Thyroid gland (tissue), 4 donors: ENCODE measurements at regions not wholly inside any gene's neighbourhood (a gene's known extent, or its start where the extent isn't known, plus 50 kb on each side); places are given as distances from the start of the nearest gene placed in this dataset.

Source experiments
- DNase-seq, 2 donors: peaks; one replicate each; pipeline ENCODE4 v3.0.0-alpha.2; 2019
- H3K27ac ChIP-seq, 3 donors: fragments of 200-600 bp; sonication (generic); 1 replicate in 2 of 3; 2 replicates in 1 of 3; pipeline ENCODE4 v1.5.1; 2016 to 2019; ENCODE audit warnings: mild to moderate bottlenecking in 1 of 3, moderate library complexity in 1 of 3
- H3K27me3 ChIP-seq: fragments of 200-600 bp; sonication (generic); one replicate; pipeline ENCODE4 v1.5.1; 2019
- H3K36me3 ChIP-seq, 2 donors: fragments of 200-600 bp; sonication (generic); one replicate each; pipeline ENCODE4 v1.5.1; 2016 to 2019
- H3K4me1 ChIP-seq, 2 donors: fragments of 200-600 bp; sonication (generic); one replicate each; pipeline ENCODE4 v1.5.1; 2017 to 2019
- H3K4me3 ChIP-seq, 3 donors: fragments of 200-600 bp; sonication (generic); replicated peaks in 1 of 3; 1 replicate in 2 of 3; 2 replicates in 1 of 3; pipeline ENCODE4 v1.5.1; 2016; ENCODE audit warnings: mild to moderate bottlenecking in 1 of 3
- H3K9me3 ChIP-seq: fragments of 200-600 bp; sonication (generic); one replicate; pipeline ENCODE4 v1.5.1; 2017
- CTCF ChIP-seq, 6 experiments: fragments of 200-600 bp in 3 of 6; fragments of 450-650 bp in 3 of 6; sonication (generic) in 3 of 6; IDR thresholded peaks; one replicate each; pipeline ENCODE4 v1.5.1; 2016 to 2019; ENCODE audit warnings: antibody characterized with exemption in 6 of 6, mild to moderate bottlenecking in 2 of 6, inconsistent platforms in 1 of 6, moderate library complexity in 1 of 6
- POLR2A ChIP-seq, 2 donors: fragments of 450-650 bp; IDR thresholded peaks; one replicate each; pipeline ENCODE4 v1.6.1; 2017; ENCODE audit warnings: antibody characterized with exemption in 2 of 2, mild to moderate bottlenecking in 2 of 2, moderate library complexity in 1 of 2
- WGBS, 2 donors: methylation state at CpG; one replicate each; pipeline ENCODE4 v1.1.5; 2017; 5-methylcytosine and 5-hydroxymethylcytosine counted together
- intact Hi-C: fragments of 100-400 bp; cut with DNase I; formaldehyde crosslinking; loops from one replicate; pipeline ENCODE4 v1.15.1; 2023

GRCh38 chr4:32374206-32374605 lies 1654.0 kb downstream of the PCDH7 start:
- Histone ChIP-seq H3K36me3 (no peaks in the 10 kb centered on the region), H3K27me3 (no peaks in the 10 kb centered on the region), H3K27ac (no peak overlapping the region), H3K4me3 (no peak overlapping the region), H3K4me1 (no peaks in the 10 kb centered on the region), H3K9me3 (no peaks in the 10 kb centered on the region)
- DNase-seq, result no peak
- 90 to 92% methylated on average over 2 of the region's 2 CpGs for WGBS, 2 donors
- intact Hi-C loops, result no loop called here
- TF ChIP-seq POLR2A (IDR thresholded peaks at IDR 0.05), result no peak
- no peak for TF ChIP-seq CTCF (IDR thresholded peaks at IDR 0.05)

DNA sequence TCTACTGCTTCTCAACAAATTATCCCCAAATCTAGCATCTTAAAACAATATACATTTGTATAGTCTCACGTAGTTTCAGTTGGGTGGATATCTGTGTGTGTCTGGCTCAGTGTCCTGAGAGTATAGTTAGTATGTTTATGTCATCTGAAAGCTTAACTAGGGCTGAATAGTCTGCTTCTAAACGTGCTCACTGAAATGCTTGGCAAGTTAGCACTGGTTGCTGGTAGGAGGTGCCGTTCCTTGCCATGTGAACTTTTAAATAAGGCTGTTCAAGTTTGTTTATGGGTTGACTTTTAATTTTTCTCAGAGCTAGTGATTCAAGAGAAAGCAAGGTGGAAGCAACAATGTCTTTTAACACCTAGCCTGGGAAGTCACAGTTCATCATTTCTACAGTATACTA lies 1673.6 kb downstream of the PCDH7 start:
- H3K27ac ChIP-seq, result no peak overlapping the region

GRCh38 chr4:32394255-32394654 lies 1674.1 kb downstream of the PCDH7 start:
- no peak overlapping the region for H3K4me3 ChIP-seq
- WGBS, 2 donors, result 94 to 95% methylated on average over 1 of the region's 1 CpG
- no peaks in the 10 kb centered on the region for H3K4me1 ChIP-seq
- intact Hi-C loops, result no loop called here
- no peak for TF ChIP-seq POLR2A (IDR thresholded peaks at IDR 0.05)
- no peak for TF ChIP-seq CTCF (IDR thresholded peaks at IDR 0.05)
- H3K9me3 ChIP-seq, result no peaks in the 10 kb centered on the region
- no peak overlapping the region for H3K27ac ChIP-seq
- no peaks in the 10 kb centered on the region for H3K27me3 ChIP-seq
- DNase-seq, result no peak
- H3K36me3 ChIP-seq, result no peaks in the 10 kb centered on the region

More for the DNA sequence above, 1673.6 kb downstream of the PCDH7 start:
- Histone ChIP-seq H3K4me1 (no peaks in the 10 kb centered on the region), H3K4me3 (no peak overlapping the region), H3K27me3 (no peaks in the 10 kb centered on the region), H3K9me3 (no peaks in the 10 kb centered on the region), H3K36me3 (no peaks in the 10 kb centered on the region)
- TF ChIP-seq CTCF (IDR thresholded peaks at IDR 0.05) (no peak), POLR2A (IDR thresholded peaks at IDR 0.05) (no peak)
- intact Hi-C loops, result no loop called here
- DNase-seq, result no peak
- WGBS, 2 donors, result 50 to 63% methylated on average over 3 of the region's 3 CpGs

- H3K27ac ChIP-seq, result no peak overlapping the region
- H3K4me3 ChIP-seq, result no peak overlapping the region
- WGBS, 2 donors, result 74 to 88% methylated on average over 7 of the region's 7 CpGs
- no peaks in the 10 kb centered on the region for H3K9me3 ChIP-seq
- intact Hi-C loops, result no loop called here
- no peaks in the 10 kb centered on the region for H3K27me3 ChIP-seq
- no peaks in the 10 kb centered on the region for H3K4me1 ChIP-seq
- TF ChIP-seq POLR2A (IDR thresholded peaks at IDR 0.05), result no peak
- TF ChIP-seq CTCF (IDR thresholded peaks at IDR 0.05), result no peak
- no peaks in the 10 kb centered on the region for H3K36me3 ChIP-seq
- DNase-seq, result no peak
Observed at GRCh38 chr4:32396507-32397070, 1676.4 kb downstream of the PCDH7 start.

DNA sequence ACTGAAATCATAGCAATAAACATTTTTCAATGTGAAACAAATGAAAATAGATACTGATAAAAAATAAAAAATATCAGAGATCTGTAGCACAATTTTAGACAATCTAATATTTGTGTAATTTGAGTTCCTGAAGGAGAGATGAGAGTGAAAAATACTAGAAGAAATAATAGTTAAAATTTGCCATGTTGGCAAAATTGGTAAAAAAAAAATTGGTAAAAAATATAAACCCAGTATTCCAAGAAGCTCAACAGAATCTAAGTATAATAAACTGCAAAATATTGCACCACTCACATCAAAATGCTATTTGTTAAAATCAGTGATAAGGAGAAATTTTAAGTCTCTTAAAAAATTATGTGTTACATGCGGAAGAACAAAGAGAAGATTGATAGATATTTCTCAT lies 1680.7 kb downstream of the PCDH7 start:
- Histone ChIP-seq H3K27me3 (no peaks in the 10 kb centered on the region), H3K9me3 (no peaks in the 10 kb centered on the region), H3K4me1 (no peaks in the 10 kb centered on the region), H3K36me3 (no peaks in the 10 kb centered on the region), H3K27ac (no peak overlapping the region), H3K4me3 (no peak overlapping the region)
- intact Hi-C loops, result no loop called here
- DNase-seq, result no peak
- 99% methylated on average over 1 of the region's 1 CpG for WGBS, 2 donors
- TF ChIP-seq POLR2A (IDR thresholded peaks at IDR 0.05) (no peak), CTCF (IDR thresholded peaks at IDR 0.05) (no peak)
